GM04504 (cell line): ENCODE measurements at regions not wholly inside any gene's neighbourhood (a gene's known extent, or its start where the extent isn't known, plus 50 kb on each side); places are given as distances from the start of the nearest gene placed in this dataset.
"Not testable (repeated sequence)": the region's sequence is repeated elsewhere in the genome, so short reads cannot be mapped to it uniquely, and the experiment has no call there.

Experiments used
- DNase-seq: peaks from one replicate; pipeline ENCODE4 v3.0.0-alpha.2; 2012; ENCODE audit warnings: low read depth

GRCh38 chr12:131576734-131577133 is 134.2 kb upstream of the SFSWAP start:
- not testable (repeated sequence) for DNase-seq

DNA sequence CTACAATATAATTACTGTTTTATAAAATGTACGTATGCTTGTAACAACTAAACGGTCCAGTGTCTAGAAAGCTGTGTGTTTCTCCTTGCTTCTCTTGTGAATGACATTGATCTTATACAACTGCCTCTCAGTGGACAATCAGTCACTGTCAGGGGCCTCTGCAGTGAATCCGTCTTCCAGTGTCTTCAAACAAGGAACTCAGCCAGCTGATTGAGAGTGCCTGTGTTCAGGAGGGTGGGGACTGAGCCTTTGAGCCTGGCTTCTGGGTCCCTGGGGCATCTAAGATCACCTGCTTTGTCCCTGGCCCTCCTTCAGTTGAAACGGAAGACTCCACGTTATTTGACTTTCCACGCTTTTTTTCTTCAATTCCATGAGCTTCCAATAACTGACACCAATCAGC is 133.1 kb upstream of the SFSWAP start:
- no peak for DNase-seq

DNA sequence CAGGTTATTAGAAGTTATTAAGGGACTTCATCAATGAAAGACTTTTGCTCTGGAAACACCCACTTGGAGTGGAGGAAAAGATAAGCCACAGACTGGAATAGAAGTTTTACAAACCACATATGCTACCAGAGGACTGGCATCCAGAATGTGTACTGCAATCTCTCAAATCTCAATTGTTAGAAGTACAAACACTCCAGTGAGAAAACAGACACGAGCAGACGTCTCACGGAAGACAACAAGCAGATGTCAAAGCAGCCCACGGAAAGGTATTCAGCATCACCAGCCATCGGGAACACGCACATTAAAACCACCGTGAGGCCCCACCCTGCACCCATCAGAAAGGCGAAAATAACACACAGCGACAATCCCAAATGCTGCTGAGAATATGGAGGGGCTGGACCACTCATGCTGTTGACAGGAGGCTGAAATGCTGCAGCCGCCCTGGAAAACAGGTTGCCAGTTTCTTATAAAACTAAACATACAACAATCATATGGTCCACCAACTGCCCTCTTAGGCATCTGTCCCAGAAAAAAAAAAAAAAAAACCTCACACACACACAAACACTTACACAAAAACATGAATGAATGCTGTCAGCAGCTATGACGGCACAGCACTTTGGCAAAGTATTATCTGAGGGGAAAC is 131.9 kb upstream of the SFSWAP start:
- no peak for DNase-seq

GRCh38 chr12:131583090-131583712 is 127.7 kb upstream of the SFSWAP start:
- no peak for DNase-seq

- no peak for DNase-seq
These were observed 124.6 kb upstream of the SFSWAP start for GRCh38 chr12:131586269-131586668.

DNA sequence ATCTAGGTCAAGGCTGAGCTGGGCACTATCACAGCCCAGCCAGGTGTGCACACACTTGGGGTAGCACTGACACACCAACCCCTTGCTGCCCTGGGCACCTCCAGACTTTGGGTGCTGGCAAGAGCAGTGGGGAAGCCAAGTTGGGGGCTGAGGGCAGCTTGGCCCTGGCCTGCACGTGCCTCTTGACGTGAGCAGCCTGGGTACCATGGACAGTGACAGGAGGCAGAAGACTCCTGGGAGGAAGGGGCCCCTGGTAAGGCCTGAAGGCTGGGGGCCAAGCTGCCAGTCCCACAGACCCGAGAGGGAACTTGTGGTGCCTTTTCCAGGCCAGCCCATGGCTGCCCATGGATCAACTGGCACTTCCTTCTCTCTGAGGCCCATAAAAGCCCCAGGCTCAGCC is 124.1 kb upstream of the SFSWAP start:
- DNase-seq, result no peak

GRCh38 chr12:131587565-131587964 is 123.3 kb upstream of the SFSWAP start:
- DNase-seq, result no peak

DNA sequence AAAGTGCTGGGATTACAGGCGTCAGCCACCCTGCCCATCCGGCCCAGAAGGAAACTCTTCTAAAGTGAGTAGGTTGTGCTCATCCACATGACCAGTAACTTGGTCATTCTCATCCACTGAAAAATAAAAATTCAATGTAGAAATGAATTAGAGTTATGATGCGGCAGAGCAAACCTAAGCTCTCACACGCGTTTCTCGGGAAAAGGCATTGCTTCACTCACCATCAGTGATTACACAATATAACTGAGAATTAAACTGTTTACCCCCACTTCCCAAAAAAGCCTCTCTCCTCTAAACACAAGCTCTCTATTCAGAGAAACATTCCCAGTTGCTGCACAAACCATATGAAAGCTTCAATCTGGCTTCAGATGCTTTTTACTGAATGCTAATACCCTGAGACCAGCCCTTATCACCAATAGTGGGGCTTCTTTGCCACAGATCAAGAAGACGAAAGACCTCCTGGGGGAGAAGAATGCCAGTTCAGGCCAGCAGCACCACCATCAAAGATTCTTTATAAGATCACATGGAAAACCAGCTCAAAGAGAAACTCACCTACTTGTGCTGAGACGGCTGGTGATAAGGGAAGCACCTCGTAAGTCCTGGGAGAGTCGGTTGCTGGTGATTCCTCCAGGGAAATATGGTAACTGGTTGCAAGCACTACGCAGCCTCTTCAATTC is 121.5 kb upstream of the SFSWAP start:
- DNase-seq, result no peak

DNA sequence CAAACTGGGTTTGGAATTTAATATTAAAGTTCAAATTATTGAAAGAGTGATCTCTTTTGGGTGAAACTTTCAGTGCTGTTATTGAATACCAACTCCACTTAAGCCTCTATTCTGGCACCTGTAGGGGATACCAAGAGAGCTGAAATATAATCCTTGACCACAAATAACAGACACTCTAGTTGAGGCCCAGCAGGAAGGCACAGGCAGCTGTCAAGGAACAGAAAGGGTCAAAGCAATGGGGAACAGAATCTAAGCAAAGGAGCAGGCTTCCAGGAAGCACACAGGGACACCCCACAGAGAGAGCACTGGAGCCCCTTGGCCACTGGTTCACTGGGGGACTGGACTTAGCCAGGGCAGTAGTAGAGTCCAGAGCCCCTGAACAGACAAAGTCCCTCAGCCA is 120.9 kb upstream of the SFSWAP start:
- no peak for DNase-seq

GRCh38 chr12:131591136-131591535 is 119.8 kb upstream of the SFSWAP start:
- DNase-seq, result no peak

DNA sequence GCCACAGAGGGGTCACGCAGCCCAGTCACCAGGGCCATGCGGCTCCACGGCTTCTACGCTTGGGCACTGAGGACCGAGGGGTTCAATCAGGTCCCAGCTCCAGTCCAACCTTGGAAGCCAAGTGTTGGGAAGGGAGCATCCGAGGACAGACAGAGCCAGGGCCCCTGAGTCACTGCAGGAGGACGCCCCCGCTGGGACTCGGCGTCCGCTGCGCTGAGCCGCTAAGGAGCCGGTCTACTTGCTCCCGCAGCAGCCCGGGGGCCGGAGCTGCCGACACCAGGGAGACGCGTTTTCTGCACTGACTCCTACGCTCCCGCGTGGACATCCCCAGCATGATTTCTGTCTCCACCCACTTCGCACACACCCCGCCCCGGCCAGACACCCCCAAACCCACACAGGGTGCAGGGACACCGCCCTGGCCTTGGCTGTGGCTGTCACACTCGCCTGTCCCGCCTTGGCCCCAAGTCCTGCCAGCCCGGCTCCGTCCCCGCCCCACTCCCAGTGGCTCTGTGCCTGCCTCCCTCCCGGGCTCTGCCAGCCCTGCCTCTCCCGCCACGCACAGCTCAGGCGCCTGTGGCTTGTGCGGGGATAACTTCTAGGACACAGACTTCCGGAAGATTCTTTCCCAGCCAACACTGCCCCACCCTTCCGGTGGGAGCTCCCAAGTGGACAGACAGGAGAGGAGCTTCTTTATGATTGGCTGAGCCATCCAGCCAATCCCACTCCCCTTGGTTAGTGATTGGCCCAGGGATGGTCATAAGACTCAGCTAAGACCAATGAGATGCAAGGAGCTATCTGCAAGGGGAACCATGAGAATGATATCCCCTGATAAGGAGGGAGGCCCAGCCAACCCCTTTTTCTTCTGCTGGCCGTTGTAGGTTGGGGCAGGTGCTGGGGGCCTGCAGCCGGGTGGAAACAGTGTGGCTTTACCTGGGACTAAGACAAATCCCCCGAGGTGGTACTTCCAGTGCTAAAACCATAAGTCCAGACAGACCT is 118.9 kb upstream of the SFSWAP start:
- no peak for DNase-seq

- DNase-seq, result no peak
These were observed 117.9 kb upstream of the SFSWAP start for GRCh38 chr12:131592972-131593371.

DNA sequence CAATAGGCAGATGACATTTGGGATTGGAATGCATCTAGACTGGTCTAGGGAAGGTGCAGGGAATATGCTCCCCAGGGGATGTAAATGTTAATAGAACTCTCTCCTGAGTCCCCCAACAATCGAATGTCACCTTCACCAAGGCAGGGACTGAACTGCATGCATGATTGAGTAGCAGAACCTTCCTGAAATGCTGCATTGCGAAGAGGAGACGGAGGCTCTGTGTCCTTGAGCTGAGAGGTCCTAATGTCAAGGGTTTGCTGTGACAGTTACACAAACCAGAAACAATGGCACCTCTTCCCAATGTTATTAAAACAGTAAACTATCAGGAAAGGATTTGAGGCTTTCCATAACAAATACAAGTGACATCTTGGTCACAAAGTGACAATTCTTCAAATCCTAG is 117.5 kb upstream of the SFSWAP start:
- DNase-seq, result no peak

GRCh38 chr12:131596115-131596514 is 114.8 kb upstream of the SFSWAP start:
- no peak for DNase-seq

GRCh38 chr12:131597333-131597732 is 113.6 kb upstream of the SFSWAP start:
- no peak for DNase-seq

DNA sequence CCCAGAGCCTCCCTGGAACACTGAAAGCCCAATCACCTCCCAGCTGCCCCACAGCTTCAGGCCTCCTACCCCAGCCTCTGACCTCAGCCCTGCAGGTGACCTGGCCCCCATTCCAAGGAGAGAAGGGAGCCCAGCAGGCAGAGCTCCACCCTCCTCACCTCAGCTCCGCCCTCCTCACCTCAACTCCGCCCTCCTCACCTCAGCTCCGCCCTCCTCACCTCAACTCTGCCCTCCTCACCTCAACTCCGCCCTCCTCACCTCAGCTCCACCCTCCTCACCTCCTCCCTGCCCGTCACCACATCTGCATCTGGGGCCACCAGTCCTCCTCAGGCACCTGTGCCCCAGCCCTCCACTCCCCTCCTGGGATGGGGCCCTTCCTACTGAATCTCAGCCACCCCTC is 112.2 kb upstream of the SFSWAP start:
- DNase-seq, result no peak

DNA sequence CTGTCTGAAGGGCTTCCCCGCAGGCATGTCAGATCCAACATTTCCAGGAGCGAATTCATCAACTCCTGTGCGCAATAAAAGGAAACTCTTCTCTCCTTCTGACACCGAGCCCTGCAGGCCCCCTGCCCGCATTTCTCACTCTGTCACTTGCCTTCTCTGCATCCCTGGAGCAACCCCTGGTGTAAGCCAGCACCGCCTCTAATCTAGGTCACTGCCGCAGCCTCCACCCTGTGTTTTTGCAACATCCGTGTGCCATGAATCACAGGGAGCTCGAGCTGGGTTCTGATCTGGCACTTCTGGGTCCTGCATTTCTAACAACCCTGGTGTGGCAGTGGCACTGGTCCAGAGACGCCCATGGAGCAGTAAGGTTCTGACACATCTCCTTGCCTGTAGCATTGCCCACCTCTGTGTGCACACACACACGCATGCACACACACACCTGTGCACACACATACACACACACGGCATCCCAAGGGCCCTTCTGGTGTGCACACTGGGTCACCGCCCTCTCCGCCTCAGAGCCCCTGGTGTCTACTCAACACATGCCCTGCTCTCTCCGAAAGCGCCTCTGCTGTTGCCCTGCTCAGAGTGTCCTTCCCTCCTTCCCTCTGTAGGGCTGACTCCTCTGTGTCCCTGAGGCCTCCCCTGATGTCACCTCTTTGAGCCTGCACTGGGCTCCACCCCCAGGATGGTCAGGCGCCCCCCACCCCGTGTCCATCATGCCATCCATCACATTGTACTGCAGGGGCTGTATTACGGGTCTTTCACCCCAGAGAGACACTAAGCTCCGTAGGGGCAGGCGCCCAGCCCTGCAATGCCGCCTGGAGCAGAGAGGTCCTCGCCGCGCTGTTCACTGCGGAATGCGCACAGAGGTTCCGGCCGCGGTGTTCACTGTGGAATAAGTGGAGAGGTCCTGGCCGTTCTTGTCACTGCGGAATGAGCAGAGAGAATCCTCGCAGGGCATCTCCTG is 111.4 kb upstream of the SFSWAP start:
- DNase-seq, result no peak

- no peak for DNase-seq
These were observed 110.7 kb upstream of the SFSWAP start for GRCh38 chr12:131600160-131600532.

GRCh38 chr12:131601499-131601898 is 109.4 kb upstream of the SFSWAP start:
- DNase-seq, result not testable (repeated sequence)

DNA sequence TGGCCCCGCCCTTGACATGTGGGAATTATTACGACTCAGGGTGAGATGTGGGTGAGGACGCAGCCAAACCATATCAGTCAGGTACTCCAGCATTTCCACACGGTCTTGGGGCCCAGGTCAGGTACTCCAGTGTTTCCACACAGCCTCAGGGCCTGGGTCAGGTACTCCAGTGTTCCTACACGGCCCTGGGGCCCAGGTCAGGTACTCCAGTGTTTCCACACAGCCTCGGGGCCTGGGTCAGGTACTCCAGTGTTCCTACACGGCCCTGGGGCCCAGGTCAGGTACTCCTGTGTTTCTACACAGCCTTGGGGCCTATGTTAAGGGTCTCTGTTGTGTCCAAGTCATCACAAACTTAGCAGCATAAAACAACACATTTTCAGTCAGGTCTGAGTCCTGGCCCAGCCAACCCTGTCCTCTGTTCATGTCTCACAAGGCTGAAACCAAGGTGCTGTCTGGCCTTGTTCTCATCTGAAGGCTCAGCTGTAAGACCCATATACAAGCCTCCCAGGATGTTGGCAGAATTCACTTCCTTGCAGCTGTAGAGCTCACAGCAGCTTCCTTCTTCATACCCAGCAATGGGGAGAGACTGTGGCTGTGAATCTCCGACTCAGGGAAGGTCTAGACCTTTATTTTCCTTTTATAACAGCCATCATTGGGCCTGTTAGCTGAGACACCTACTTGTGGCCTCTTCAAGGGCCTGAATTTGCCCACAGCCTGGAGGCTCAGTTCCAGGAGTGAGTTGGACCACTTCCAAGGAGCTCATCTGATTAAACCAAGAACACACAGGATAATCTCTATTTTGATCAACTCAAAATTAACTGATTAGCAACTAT is 107.6 kb upstream of the SFSWAP start:
- no peak for DNase-seq
